Stomach (tissue), 8 donors: ENCODE measurements at regions not wholly inside any gene's neighbourhood (a gene's known extent, or its start where the extent isn't known, plus 50 kb on each side); places are given as distances from the start of the nearest gene placed in this dataset.

Experiments
- DNase-seq, 2 donors: peaks; one replicate each; pipeline versions ENCODE4 v3.0.0 to v3.0.0-alpha.2; 2013 to 2019
- H3K27ac ChIP-seq, 5 donors: fragments of 200-600 bp in 4 of 5; sonication (generic) in 4 of 5; one replicate each; pipeline ENCODE4 v1.5.1; 2013 to 2019; ENCODE audit warnings: mild to moderate bottlenecking in 1 of 5, moderate library complexity in 1 of 5
- H3K27me3 ChIP-seq, 3 donors: fragments of 200-600 bp; sonication (generic); one replicate each; pipeline ENCODE4 v1.5.1; 2017 to 2019; ENCODE audit warnings: mixed run types in 1 of 3
- H3K36me3 ChIP-seq, 4 donors: fragments of 200-600 bp; sonication (generic); 1 replicate in 3 of 4; 2 replicates in 1 of 4; pipeline ENCODE4 v1.5.1; 2016 to 2019
- H3K4me1 ChIP-seq, 4 donors: fragments of 200-600 bp; sonication (generic); one replicate each; pipeline ENCODE4 v1.5.1; 2016 to 2019
- H3K4me3 ChIP-seq, 4 donors: fragments of 200-600 bp; sonication (generic) in 3 of 4; one replicate each; pipeline ENCODE4 v1.5.1; 2016 to 2019; ENCODE audit warnings: mild to moderate bottlenecking in 1 of 4
- H3K9me3 ChIP-seq, 4 donors: fragments of 200-600 bp; sonication (generic); one replicate each; pipeline ENCODE4 v1.5.1; 2016 to 2019
- EP300 ChIP-seq: sonication (generic); formaldehyde crosslinking; IDR thresholded peaks from one replicate; pipeline ENCODE4 v1.6.1; 2017; ENCODE audit warnings: antibody characterized with exemption
- POLR2A ChIP-seq, 4 donors: fragments of 450-650 bp; IDR thresholded peaks; one replicate each; pipeline ENCODE4 v1.6.1; 2016; ENCODE audit warnings: antibody characterized with exemption in 4 of 4, control low read depth in 2 of 4, mild to moderate bottlenecking in 1 of 4, moderate library complexity in 1 of 4
- POLR2AphosphoS5 ChIP-seq, 3 donors: sonication (generic); formaldehyde crosslinking; IDR thresholded peaks; one replicate each; pipeline ENCODE4 v1.6.1; 2016; ENCODE audit warnings: antibody characterized with exemption in 3 of 3
- WGBS, 5 donors: extraction: QIAGEN DNeasy Blood & Tissue Kit in 3 of 5; methylation state at CpG; one replicate each; pipeline versions ENCODE4 v1.1.5 to v1.1.7; 2013 to 2018; 5-methylcytosine and 5-hydroxymethylcytosine counted together
- intact Hi-C: fragments of 100-400 bp; cut with DNase I; formaldehyde crosslinking; loops from one replicate; pipeline ENCODE4 v1.15.1; 2023; ENCODE audit warnings: low total_unique reads
- TF ChIP-seq, protein P1 (sequence below), 7 experiments: fragments of 450-650 bp in 4 of 7; fragments of 200-600 bp in 3 of 7; sonication (generic) in 3 of 7; IDR thresholded peaks; one replicate each; pipeline ENCODE4 v1.5.1; 2016 to 2019; ENCODE audit warnings: antibody characterized with exemption in 7 of 7, control low read depth in 2 of 7, mild to moderate bottlenecking in 1 of 7
- donor health status: healthy with polysubstance abuse.
- donor health status: Bipolar disorder and iron deficiency.
- donor health status: healthy.

DNA sequence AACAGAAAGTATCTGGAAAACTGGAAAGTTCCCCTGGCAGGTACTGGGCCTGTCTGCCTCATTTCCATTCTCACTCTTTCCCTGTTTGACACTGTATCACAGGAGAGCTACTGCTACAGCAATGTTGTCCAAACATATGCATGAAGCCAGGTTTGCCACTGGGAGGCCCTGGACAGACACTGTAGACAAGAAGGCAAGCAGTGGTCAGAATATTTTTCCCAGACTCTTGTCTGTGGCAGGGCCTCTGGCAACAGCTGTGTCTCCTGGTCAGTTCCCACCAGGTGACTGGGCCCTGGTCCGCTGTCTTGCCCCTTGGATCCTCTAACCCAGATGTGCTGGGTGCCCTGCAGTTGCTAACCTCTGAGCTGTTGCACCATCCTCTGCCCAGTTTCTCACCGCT is 178.9 kb upstream of the FANCL start:
- intact Hi-C loops: no loop called here
- Histone ChIP-seq H3K27ac (no peak overlapping the region), H3K4me1 (no peaks in the 10 kb centered on the region), H3K4me3 (no peak overlapping the region), H3K9me3 (no peaks in the 10 kb centered on the region), H3K36me3 (no peaks in the 10 kb centered on the region), H3K27me3 (peaks cover 0 to 12% (median 0%) of the 10 kb centered on the region in 3 donors)
- WGBS, 5 donors: 87 to 100% (median 93%) methylated on average over 2 of the region's 2 CpGs
- no peak for DNase-seq
- TF ChIP-seq POLR2A (IDR thresholded peaks at IDR 0.05): no peak
- TF ChIP-seq EP300: no peak
- no peak for TF ChIP-seq POLR2AphosphoS5 (IDR thresholded peaks at IDR 0.05)

DNA sequence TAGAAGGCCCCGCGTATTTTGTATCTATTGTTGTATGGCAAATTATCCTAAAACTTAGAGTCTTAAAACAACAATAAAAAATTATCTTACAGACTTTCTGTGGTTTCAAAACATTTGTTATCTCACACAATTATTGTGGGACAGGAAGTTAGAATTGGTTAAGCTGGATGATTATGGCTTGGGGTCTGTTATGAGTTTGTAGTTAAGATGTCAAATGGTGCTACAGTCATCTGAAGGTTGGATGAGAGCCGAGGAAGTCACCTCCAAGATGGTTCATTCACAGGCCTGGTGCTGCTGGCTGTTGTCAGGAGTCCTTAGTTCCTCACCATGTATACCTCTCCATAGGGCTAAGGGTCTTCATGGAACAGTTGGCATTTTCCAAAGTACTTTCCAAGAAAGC is 175.6 kb upstream of the FANCL start:
- TF ChIP-seq POLR2A (IDR thresholded peaks at IDR 0.05): no peak
- TF ChIP-seq, protein P1, sequence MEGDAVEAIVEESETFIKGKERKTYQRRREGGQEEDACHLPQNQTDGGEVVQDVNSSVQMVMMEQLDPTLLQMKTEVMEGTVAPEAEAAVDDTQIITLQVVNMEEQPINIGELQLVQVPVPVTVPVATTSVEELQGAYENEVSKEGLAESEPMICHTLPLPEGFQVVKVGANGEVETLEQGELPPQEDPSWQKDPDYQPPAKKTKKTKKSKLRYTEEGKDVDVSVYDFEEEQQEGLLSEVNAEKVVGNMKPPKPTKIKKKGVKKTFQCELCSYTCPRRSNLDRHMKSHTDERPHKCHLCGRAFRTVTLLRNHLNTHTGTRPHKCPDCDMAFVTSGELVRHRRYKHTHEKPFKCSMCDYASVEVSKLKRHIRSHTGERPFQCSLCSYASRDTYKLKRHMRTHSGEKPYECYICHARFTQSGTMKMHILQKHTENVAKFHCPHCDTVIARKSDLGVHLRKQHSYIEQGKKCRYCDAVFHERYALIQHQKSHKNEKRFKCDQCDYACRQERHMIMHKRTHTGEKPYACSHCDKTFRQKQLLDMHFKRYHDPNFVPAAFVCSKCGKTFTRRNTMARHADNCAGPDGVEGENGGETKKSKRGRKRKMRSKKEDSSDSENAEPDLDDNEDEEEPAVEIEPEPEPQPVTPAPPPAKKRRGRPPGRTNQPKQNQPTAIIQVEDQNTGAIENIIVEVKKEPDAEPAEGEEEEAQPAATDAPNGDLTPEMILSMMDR (IDR thresholded peaks at IDR 0.05): no peak
- no peak for TF ChIP-seq POLR2AphosphoS5 (IDR thresholded peaks at IDR 0.05)
- no peak for TF ChIP-seq EP300
- no peaks in the 10 kb centered on the region for H3K27me3 ChIP-seq
- no peaks in the 10 kb centered on the region for H3K36me3 ChIP-seq
- no peak overlapping the region for H3K4me3 ChIP-seq
- DNase-seq: no peak
- 91 to 94% (median 93%) methylated on average over 3 of the region's 3 CpGs for WGBS, 5 donors
- H3K4me1 ChIP-seq: no peaks in the 10 kb centered on the region
- intact Hi-C loops: no loop called here
- H3K27ac ChIP-seq: no peak overlapping the region
- peaks cover 0 to 3% (median 0%) of the 10 kb centered on the region in 4 donors for H3K9me3 ChIP-seq

DNA sequence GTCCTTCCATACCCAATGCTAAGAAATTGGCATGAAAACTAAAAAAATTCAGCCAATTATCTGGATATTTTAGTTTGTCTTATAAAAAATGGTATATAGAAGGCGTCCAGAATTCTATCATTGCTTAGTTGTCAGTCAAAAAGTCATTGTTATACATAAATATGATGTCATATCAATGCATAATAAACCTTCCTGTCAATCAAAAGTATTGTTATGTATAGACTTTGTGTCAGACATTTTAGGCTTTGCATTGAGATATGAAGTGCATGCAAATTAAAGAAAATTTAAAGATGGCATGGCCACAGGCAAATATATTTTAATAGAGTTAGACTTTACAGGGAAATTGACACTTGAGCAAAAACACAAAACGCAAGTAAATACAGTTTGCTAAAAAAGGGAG is 173.4 kb upstream of the FANCL start:
- intact Hi-C loops: no loop called here
- H3K27me3 ChIP-seq: no peaks in the 10 kb centered on the region
- no peak overlapping the region for H3K27ac ChIP-seq
- H3K4me1 ChIP-seq: no peaks in the 10 kb centered on the region
- no peak overlapping the region for H3K4me3 ChIP-seq
- H3K36me3 ChIP-seq: no peaks in the 10 kb centered on the region
- H3K9me3 ChIP-seq: peaks cover 0 to 3% (median 0%) of the 10 kb centered on the region in 4 donors
- DNase-seq: no peak
- 72 to 82% (median 79%) methylated on average over 2 of the region's 2 CpGs for WGBS, 5 donors
- TF ChIP-seq POLR2AphosphoS5 (IDR thresholded peaks at IDR 0.05) (no peak), POLR2A (IDR thresholded peaks at IDR 0.05) (no peak), EP300 (no peak)
- TF ChIP-seq, protein P1 (IDR thresholded peaks at IDR 0.05): no peak

DNA sequence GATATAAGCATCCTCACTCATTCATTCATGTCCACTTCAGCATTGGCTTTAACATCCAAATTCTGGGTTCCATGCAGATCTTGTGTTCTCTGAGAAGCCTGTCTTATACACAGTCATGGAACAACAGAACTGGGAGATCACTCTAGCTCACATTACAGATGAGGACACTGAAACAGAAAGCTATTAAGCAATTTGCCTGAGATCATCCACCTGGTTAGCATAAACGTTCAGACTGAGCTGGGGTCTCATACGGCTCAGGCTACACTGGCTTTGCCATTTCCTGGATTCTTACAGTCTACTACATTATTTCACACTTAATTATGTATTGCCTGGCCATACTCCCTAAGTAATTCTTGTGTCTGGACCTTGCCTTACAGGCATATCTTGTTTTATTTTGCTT is 169.4 kb upstream of the FANCL start:
- peaks cover 0 to 3% (median 0%) of the 10 kb centered on the region in 4 donors for H3K9me3 ChIP-seq
- DNase-seq: no peak
- intact Hi-C loops: no loop called here

DNA sequence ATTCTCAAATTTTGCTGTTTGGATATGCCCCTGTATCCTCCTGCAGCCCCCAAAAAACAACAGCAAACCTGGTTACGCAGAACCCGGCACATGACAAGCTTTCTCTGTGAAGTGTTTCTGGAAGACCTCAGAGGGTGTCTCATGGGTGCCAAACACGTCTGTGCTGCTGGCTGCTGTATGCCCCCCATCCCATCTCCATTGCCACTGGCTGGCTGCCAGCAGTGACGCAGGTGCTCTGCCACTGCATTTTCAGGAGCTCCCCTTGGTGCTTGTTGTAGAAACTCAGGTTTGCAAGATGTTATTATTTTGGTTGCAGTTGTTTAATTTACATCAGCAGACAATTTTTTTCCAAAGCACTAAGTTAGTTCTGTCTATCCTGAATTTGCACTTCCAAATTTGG is 166.4 kb upstream of the FANCL start:
- no peaks in the 10 kb centered on the region for H3K27me3 ChIP-seq
- 73 to 85% (median 76%) methylated on average over 4 of the region's 4 CpGs for WGBS, 5 donors
- no peak for DNase-seq

More for the DNA sequence above, 169.4 kb upstream of the FANCL start:
- H3K4me1 ChIP-seq: no peaks in the 10 kb centered on the region
- H3K36me3 ChIP-seq: no peaks in the 10 kb centered on the region
- H3K27ac ChIP-seq: no peak overlapping the region
- no peaks in the 10 kb centered on the region for H3K27me3 ChIP-seq
- 44 to 68% (median 66%) methylated on average over 2 of the region's 2 CpGs for WGBS, 5 donors
- TF ChIP-seq, protein P1 (IDR thresholded peaks at IDR 0.05): no peak
- TF ChIP-seq EP300 (no peak), POLR2A (IDR thresholded peaks at IDR 0.05) (no peak), POLR2AphosphoS5 (IDR thresholded peaks at IDR 0.05) (no peak)
- no peak overlapping the region for H3K4me3 ChIP-seq

More for the DNA sequence above, 166.4 kb upstream of the FANCL start:
- H3K4me3 ChIP-seq: no peak overlapping the region
- intact Hi-C loops: no loop called here
- no peaks in the 10 kb centered on the region for H3K4me1 ChIP-seq
- no peaks in the 10 kb centered on the region for H3K9me3 ChIP-seq
- TF ChIP-seq POLR2AphosphoS5 (IDR thresholded peaks at IDR 0.05) (no peak), POLR2A (IDR thresholded peaks at IDR 0.05) (no peak), EP300 (no peak)
- TF ChIP-seq, protein P1 (IDR thresholded peaks at IDR 0.05): no peak
- no peaks in the 10 kb centered on the region for H3K36me3 ChIP-seq
- H3K27ac ChIP-seq: no peak overlapping the region
